ENCODE measurements at regions not wholly inside any gene's neighbourhood (a gene's known extent, or its start where the extent isn't known, plus 50 kb on each side); places are given as distances from the start of the nearest gene placed in this dataset.

GRCh38 chr4:22237846-22238494, 277.9 kb downstream of the ADGRA3 start:
- no peak for DNase-seq (ENCODE audit: low spot score)
- in situ Hi-C loops (cut with MboI; ENCODE audit: low pct_unique_long_range_greater_than_20kb, low sequenced_read_pairs, unreplicated experiment) = no loop called here
- no peak for TF ChIP-seq CTCF (IDR thresholded peaks at IDR 0.05; ENCODE audit: extremely low read depth, insufficient read depth, missing control alignments)

GRCh38 chr4:22237155-22237751, 278.6 kb downstream of the ADGRA3 start:
- DNase-seq (ENCODE audit: low spot score) = no peak
- TF ChIP-seq CTCF (IDR thresholded peaks at IDR 0.05; ENCODE audit: extremely low read depth, insufficient read depth, missing control alignments) = peak; percentile 14
- in situ Hi-C loops (cut with MboI; ENCODE audit: low pct_unique_long_range_greater_than_20kb, low sequenced_read_pairs, unreplicated experiment) = no loop called here

GRCh38 chr4:22235698-22236097, 280.2 kb downstream of the ADGRA3 start:
- no peak for DNase-seq (ENCODE audit: low spot score)
- in situ Hi-C loops (cut with MboI; ENCODE audit: low pct_unique_long_range_greater_than_20kb, low sequenced_read_pairs, unreplicated experiment) = no loop called here
- no peak for TF ChIP-seq CTCF (IDR thresholded peaks at IDR 0.05; ENCODE audit: extremely low read depth, insufficient read depth, missing control alignments)

- in situ Hi-C loops (cut with MboI; ENCODE audit: low pct_unique_long_range_greater_than_20kb, low sequenced_read_pairs, unreplicated experiment) = no loop called here
- no peak for DNase-seq (ENCODE audit: low spot score)
- TF ChIP-seq CTCF (IDR thresholded peaks at IDR 0.05; ENCODE audit: extremely low read depth, insufficient read depth, missing control alignments) = no peak
Observed at GRCh38 chr4:22233230-22233629, 282.6 kb downstream of the ADGRA3 start.

- no peak for DNase-seq (ENCODE audit: low spot score)
- no peak for TF ChIP-seq CTCF (IDR thresholded peaks at IDR 0.05; ENCODE audit: extremely low read depth, insufficient read depth, missing control alignments)
- in situ Hi-C loops (cut with MboI; ENCODE audit: low pct_unique_long_range_greater_than_20kb, low sequenced_read_pairs, unreplicated experiment) = no loop called here
Observed at GRCh38 chr4:22220965-22221364, 272.4 kb upstream of the KCNIP4 start.

- DNase-seq (ENCODE audit: low spot score) = no peak
- in situ Hi-C loops (cut with MboI; ENCODE audit: low pct_unique_long_range_greater_than_20kb, low sequenced_read_pairs, unreplicated experiment) = no loop called here
- TF ChIP-seq CTCF (IDR thresholded peaks at IDR 0.05; ENCODE audit: extremely low read depth, insufficient read depth, missing control alignments) = no peak
Observed at GRCh38 chr4:22217480-22217879, 268.9 kb upstream of the KCNIP4 start.
